ENCODE measurements at regions not wholly inside any gene's neighbourhood (a gene's known extent, or its start where the extent isn't known, plus 50 kb on each side); places are given as distances from the start of the nearest gene placed in this dataset.

DNA sequence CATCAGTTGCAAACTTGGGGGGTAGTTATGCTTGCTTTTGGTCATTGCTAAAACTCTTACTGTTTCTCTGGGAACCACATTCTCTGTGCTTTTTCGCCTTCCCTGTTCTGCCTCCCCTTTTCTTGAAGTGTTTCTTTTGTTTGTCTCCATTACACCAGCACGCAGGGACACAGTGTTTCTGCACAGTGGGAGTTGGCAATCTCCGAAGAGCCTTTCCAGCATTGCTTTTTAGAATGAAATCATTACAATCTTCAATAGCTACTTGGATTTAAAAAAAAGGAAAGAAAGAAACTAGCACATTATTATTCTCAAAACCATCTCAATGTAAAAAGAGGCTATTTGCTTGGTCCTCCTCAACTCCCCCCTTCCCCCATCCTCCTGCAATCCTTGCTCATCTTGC is 536.7 kb upstream of the MMS22L start:
- no peak for TF ChIP-seq POLR2A (IDR thresholded peaks at IDR 0.05)
- TF ChIP-seq, protein P1, sequence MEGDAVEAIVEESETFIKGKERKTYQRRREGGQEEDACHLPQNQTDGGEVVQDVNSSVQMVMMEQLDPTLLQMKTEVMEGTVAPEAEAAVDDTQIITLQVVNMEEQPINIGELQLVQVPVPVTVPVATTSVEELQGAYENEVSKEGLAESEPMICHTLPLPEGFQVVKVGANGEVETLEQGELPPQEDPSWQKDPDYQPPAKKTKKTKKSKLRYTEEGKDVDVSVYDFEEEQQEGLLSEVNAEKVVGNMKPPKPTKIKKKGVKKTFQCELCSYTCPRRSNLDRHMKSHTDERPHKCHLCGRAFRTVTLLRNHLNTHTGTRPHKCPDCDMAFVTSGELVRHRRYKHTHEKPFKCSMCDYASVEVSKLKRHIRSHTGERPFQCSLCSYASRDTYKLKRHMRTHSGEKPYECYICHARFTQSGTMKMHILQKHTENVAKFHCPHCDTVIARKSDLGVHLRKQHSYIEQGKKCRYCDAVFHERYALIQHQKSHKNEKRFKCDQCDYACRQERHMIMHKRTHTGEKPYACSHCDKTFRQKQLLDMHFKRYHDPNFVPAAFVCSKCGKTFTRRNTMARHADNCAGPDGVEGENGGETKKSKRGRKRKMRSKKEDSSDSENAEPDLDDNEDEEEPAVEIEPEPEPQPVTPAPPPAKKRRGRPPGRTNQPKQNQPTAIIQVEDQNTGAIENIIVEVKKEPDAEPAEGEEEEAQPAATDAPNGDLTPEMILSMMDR (IDR thresholded peaks at IDR 0.05): no peak
